IMR-90 (cell line): ENCODE measurements at regions not wholly inside any gene's neighbourhood (a gene's known extent, or its start where the extent isn't known, plus 50 kb on each side); places are given as distances from the start of the nearest gene placed in this dataset.

Source experiments
- ATAC-seq: fragments of 200-7000 bp; cut with Tn5 transposase; 2 replicates; pipeline ENCODE4 v1.9.1; 2020; ENCODE audit warnings: low read depth, mild to moderate bottlenecking, moderate library complexity
- BruUV-seq: library from RNA; stranded (reverse); fragments of 400-500 nt; replicated peaks from 2 replicates; lab custom pipeline; 2021; lab: Mats Ljungman, UMichigan
- CTCF ChIA-PET: fragments of 300-600 bp; formaldehyde crosslinking; extraction: SDS; loops from one replicate; lab custom pipeline; 2021; ENCODE audit warnings: antibody characterized with exemption; lab: Yijun Ruan, JAX
- POLR2A ChIA-PET: fragments of 300-600 bp; sonication (Branson Sonifier 250); formaldehyde crosslinking; loops from one replicate; lab custom pipeline; 2022; ENCODE audit warnings: antibody characterized with exemption; ENCODE audit not compliant: unreplicated experiment; lab: Charles Lee
- DNase-seq: peaks from one replicate; pipeline ENCODE4 v3.0.0; 2013
- H2AFZ ChIP-seq: replicated peaks from 2 replicates; pipeline ENCODE3; 2013; ENCODE audit warnings: low read length, mild to moderate bottlenecking; ENCODE audit not compliant: poor library complexity
- H2AK5ac ChIP-seq: 2 replicates; pipeline ENCODE4 v1.6.1; 2013; ENCODE audit warnings: low read depth, low read length, inconsistent platforms
- H2AK9ac ChIP-seq: replicated peaks from 2 replicates; pipeline ENCODE3; 2013; ENCODE audit warnings: mild to moderate bottlenecking, low read depth, low read length, moderate library complexity; ENCODE audit not compliant: poor library complexity
- H2BK120ac ChIP-seq: 2 replicates; pipeline ENCODE4 v1.6.1; 2013; ENCODE audit warnings: low read depth, low read length, inconsistent platforms
- H2BK15ac ChIP-seq: 3 replicates; pipeline ENCODE4 v1.6.1; 2013; ENCODE audit warnings: low read depth, low read length, inconsistent platforms
- H2BK20ac ChIP-seq: 2 replicates; pipeline ENCODE4 v1.6.1; 2013; ENCODE audit warnings: low read depth, mild to moderate bottlenecking, inconsistent platforms, low read length, moderate library complexity
- H2BK5ac ChIP-seq: 2 replicates; pipeline ENCODE4 v1.6.1; 2013; ENCODE audit warnings: mild to moderate bottlenecking, low read depth, low read length, inconsistent platforms; ENCODE audit not compliant: poor library complexity, severe bottlenecking
- H3K14ac ChIP-seq: replicated peaks from 2 replicates; pipeline ENCODE4 v1.6.1; 2013; ENCODE audit warnings: low read depth, low read length, inconsistent platforms
- H3K18ac ChIP-seq: 2 replicates; pipeline ENCODE4 v1.6.1; 2013; ENCODE audit warnings: low read depth, low read length, control low read depth
- H3K23ac ChIP-seq: 2 replicates; pipeline ENCODE4 v1.6.1; 2013; ENCODE audit warnings: low read depth, low read length, inconsistent platforms
- H3K27ac ChIP-seq: 2 replicates; pipeline ENCODE4 v1.5.1; 2013; ENCODE audit warnings: mild to moderate bottlenecking, control low read depth, low read length; ENCODE audit not compliant: insufficient read depth
- H3K27me3 ChIP-seq: 2 replicates; pipeline ENCODE4 v1.6.1; 2013; ENCODE audit warnings: low read length; ENCODE audit not compliant: control insufficient read depth, insufficient read depth
- H3K36me3 ChIP-seq: 2 replicates; pipeline ENCODE4 v1.6.1; 2013; ENCODE audit warnings: low read length, mixed read lengths; ENCODE audit not compliant: control insufficient read depth, insufficient read depth
- H3K4ac ChIP-seq: 2 replicates; pipeline ENCODE4 v1.6.1; 2013; ENCODE audit warnings: low read depth, low read length, inconsistent platforms
- H3K4me1 ChIP-seq: 2 replicates; pipeline ENCODE4 v1.6.1; 2013; ENCODE audit warnings: low read length, mixed read lengths; ENCODE audit not compliant: control insufficient read depth, insufficient read depth
- H3K4me2 ChIP-seq: 2 replicates; pipeline ENCODE4 v1.6.1; 2013; ENCODE audit warnings: low read depth, mild to moderate bottlenecking, control low read depth, low read length, moderate library complexity
- H3K4me3 ChIP-seq: 2 replicates; pipeline ENCODE4 v1.5.1; 2013; ENCODE audit warnings: low read depth, mild to moderate bottlenecking, control low read depth, low read length, moderate library complexity; ENCODE audit not compliant: insufficient read depth
- H3K56ac ChIP-seq: 2 replicates; pipeline ENCODE4 v1.6.1; 2013; ENCODE audit warnings: low read length, inconsistent platforms; ENCODE audit not compliant: insufficient read depth; ENCODE audit errors: extremely low read depth
- H3K79me1 ChIP-seq, 2 experiments: 2 replicates each; pipeline ENCODE4 v1.6.1; 2013; ENCODE audit warnings: low read length in 2 of 2, inconsistent platforms in 1 of 2, low read depth in 1 of 2
- H3K9ac ChIP-seq: 2 replicates; pipeline ENCODE4 v1.6.1; 2013; ENCODE audit warnings: low read depth, low read length, control low read depth
- H3K9me1 ChIP-seq: 2 replicates; pipeline ENCODE4 v1.6.1; 2013; ENCODE audit warnings: low read length, inconsistent platforms; ENCODE audit not compliant: insufficient read depth
- H3K9me3 ChIP-seq: 2 replicates; pipeline ENCODE4 v1.6.1; 2013; ENCODE audit warnings: low read length; ENCODE audit not compliant: control insufficient read depth, insufficient read depth
- H4K20me1 ChIP-seq: 2 replicates; pipeline ENCODE4 v1.6.1; 2013; ENCODE audit warnings: low read length, inconsistent platforms; ENCODE audit not compliant: insufficient read depth
- H4K5ac ChIP-seq: 2 replicates; pipeline ENCODE4 v1.6.1; 2013; ENCODE audit warnings: mild to moderate bottlenecking, low read depth, low read length, control low read depth
- H4K8ac ChIP-seq, 2 experiments: 2 replicates each; pipeline ENCODE4 v1.6.1; 2013; ENCODE audit warnings: low read depth in 2 of 2, low read length in 2 of 2, control low read depth in 1 of 2, inconsistent platforms in 1 of 2
- H4K91ac ChIP-seq: 2 replicates; pipeline ENCODE4 v1.6.1; 2013; ENCODE audit warnings: low read depth, low read length, inconsistent platforms; ENCODE audit not compliant: insufficient read depth
- CEBPB ChIP-seq: IDR thresholded peaks from 2 replicates; pipeline ENCODE4 v1.6.1; 2012; ENCODE audit warnings: low read depth, low read length, improper control_type of control experiment
- CHD1 ChIP-seq: IDR thresholded peaks from 2 replicates; pipeline ENCODE4 v1.6.1; 2012; ENCODE audit warnings: low read depth, low read length, improper control_type of control experiment
- MAFK ChIP-seq: IDR thresholded peaks from 2 replicates; pipeline ENCODE4 v1.6.1; 2012; ENCODE audit warnings: low read depth, low read length, improper control_type of control experiment
- WGBS, 2 experiments: methylation state at CpG; one replicate each; pipeline versions ENCODE4 v1.1.5 to v1.1.7; 2013; ENCODE audit warnings: missing lambda C conversion rate in 2 of 2; ENCODE audit not compliant: insufficient read length in 1 of 2; ENCODE audit errors: extremely low coverage in 2 of 2; 5-methylcytosine and 5-hydroxymethylcytosine counted together
- dilution Hi-C: fragments of 300-500 bp; cut with HindIII; formaldehyde crosslinking; loops from one replicate; pipeline ENCODE4 v1.14.3; 2018; ENCODE audit warnings: low sequenced_read_pairs; ENCODE audit not compliant: unreplicated experiment
- in situ Hi-C: fragments of 300-500 bp; cut with MboI; formaldehyde crosslinking; loops from 3 replicates; pipeline ENCODE4 v1.14.3; 2019; ENCODE audit warnings: low sequenced_read_pairs, inconsistent platforms, mixed read lengths
- intact Hi-C: fragments of 100-400 bp; cut with micrococcal nuclease; formaldehyde crosslinking; loops from 2 replicates; pipeline ENCODE4 v1.10.0; 2022
- TF ChIP-seq, protein P1 (sequence below): fragments of 150-350 bp; IDR thresholded peaks from 2 replicates; pipeline ENCODE4 v1.6.1; 2016; ENCODE audit warnings: low read depth, mild to moderate bottlenecking, low read length, moderate library complexity, borderline replicate concordance
- TF ChIP-seq, protein P2 (sequence below): conservative IDR thresholded peaks from 2 replicates; pipeline ENCODE4 v1.5.1; 2012; ENCODE audit warnings: mild to moderate bottlenecking, low read depth, low read length, improper control_type of control experiment

DNA sequence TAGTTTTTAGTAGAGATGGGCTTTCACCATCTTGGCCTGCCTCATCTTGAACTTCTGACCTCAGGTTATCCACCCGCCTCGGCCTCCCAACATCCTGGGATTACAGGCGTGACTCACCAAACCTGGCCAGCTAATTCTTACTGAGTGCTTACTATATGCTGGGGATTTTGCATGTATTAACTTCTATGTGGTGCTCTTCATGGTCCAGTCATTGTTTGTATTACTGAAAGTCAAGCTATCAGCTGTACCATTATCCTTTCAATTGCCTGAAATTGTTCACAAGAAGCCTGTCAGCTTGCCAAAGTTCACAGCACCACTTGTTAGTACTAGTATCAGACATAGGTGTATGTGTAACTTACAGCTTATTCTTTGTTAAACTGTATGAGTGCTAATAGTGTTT, 1272.1 kb downstream of the ARAP2 start:
- BruUV-seq = no TSS peak
- CTCF ChIA-PET = no interaction called here
- TF ChIP-seq CHD1 (no peak), MAFK (no peak), CEBPB (no peak)
- TF ChIP-seq, protein P1, sequence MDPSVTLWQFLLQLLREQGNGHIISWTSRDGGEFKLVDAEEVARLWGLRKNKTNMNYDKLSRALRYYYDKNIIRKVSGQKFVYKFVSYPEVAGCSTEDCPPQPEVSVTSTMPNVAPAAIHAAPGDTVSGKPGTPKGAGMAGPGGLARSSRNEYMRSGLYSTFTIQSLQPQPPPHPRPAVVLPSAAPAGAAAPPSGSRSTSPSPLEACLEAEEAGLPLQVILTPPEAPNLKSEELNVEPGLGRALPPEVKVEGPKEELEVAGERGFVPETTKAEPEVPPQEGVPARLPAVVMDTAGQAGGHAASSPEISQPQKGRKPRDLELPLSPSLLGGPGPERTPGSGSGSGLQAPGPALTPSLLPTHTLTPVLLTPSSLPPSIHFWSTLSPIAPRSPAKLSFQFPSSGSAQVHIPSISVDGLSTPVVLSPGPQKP = no peak
- TF ChIP-seq, protein P2, sequence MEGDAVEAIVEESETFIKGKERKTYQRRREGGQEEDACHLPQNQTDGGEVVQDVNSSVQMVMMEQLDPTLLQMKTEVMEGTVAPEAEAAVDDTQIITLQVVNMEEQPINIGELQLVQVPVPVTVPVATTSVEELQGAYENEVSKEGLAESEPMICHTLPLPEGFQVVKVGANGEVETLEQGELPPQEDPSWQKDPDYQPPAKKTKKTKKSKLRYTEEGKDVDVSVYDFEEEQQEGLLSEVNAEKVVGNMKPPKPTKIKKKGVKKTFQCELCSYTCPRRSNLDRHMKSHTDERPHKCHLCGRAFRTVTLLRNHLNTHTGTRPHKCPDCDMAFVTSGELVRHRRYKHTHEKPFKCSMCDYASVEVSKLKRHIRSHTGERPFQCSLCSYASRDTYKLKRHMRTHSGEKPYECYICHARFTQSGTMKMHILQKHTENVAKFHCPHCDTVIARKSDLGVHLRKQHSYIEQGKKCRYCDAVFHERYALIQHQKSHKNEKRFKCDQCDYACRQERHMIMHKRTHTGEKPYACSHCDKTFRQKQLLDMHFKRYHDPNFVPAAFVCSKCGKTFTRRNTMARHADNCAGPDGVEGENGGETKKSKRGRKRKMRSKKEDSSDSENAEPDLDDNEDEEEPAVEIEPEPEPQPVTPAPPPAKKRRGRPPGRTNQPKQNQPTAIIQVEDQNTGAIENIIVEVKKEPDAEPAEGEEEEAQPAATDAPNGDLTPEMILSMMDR = no peak
- H2AFZ ChIP-seq = no peak overlapping the region
- no peak overlapping the region for H2BK15ac ChIP-seq
- no peak overlapping the region for H3K4ac ChIP-seq
- H4K91ac ChIP-seq = no peak overlapping the region
- no peak overlapping the region for H4K8ac ChIP-seq
- no peak overlapping the region for H2AK5ac ChIP-seq
- H2BK120ac ChIP-seq = no peak overlapping the region
- H4K5ac ChIP-seq = no peak overlapping the region
- no peak overlapping the region for H3K18ac ChIP-seq
- H4K20me1 ChIP-seq = no peaks in the 10 kb centered on the region
- DNase-seq = no peak
- in situ Hi-C loops = no loop called here
- no peak overlapping the region for H3K14ac ChIP-seq
- no peak overlapping the region for H3K4me3 ChIP-seq
- H3K9me3 ChIP-seq = 0 out of 2 replicates have a peak, but pooled peaks cover 2% of the 10 kb centered on the region
- H3K27ac ChIP-seq = no peak overlapping the region
- H3K23ac ChIP-seq = no peak overlapping the region
- dilution Hi-C loops = no loop called here
- no peak overlapping the region for H2BK5ac ChIP-seq
- H2BK20ac ChIP-seq = no peak overlapping the region
- H3K79me1 ChIP-seq = no peaks in the 10 kb centered on the region
- no peak overlapping the region for H3K4me2 ChIP-seq
- intact Hi-C loops = no loop called here
- no peaks in the 10 kb centered on the region for H3K9me1 ChIP-seq
- H3K36me3 ChIP-seq = no peaks in the 10 kb centered on the region
- POLR2A ChIA-PET = no interaction called here
- WGBS, 2 experiments = no CpG with 5 or more reads among the region's 3 CpGs
- no peak overlapping the region for H3K56ac ChIP-seq
- no peak overlapping the region for H2AK9ac ChIP-seq
- no peaks in the 10 kb centered on the region for H3K4me1 ChIP-seq
- ATAC-seq = no peak
- H3K27me3 ChIP-seq = no peaks in the 10 kb centered on the region
- H3K9ac ChIP-seq = no peak overlapping the region
